MM.1S (cell line): ENCODE measurements at regions not wholly inside any gene's neighbourhood (a gene's known extent, or its start where the extent isn't known, plus 50 kb on each side); places are given as distances from the start of the nearest gene placed in this dataset.

Experiments
- DNase-seq: peaks from one replicate; pipeline ENCODE4 v3.0.0-alpha.2; 2015
- H2AFZ ChIP-seq: fragments of 300-600 bp; sonication (generic); 2 replicates; pipeline ENCODE4 v1.6.0; 2016; ENCODE audit warnings: antibody characterized with exemption, low read length
- H3F3A ChIP-seq: fragments of 300-600 bp; sonication (generic); 2 replicates; pipeline ENCODE4 v1.6.1; 2016; ENCODE audit warnings: mild to moderate bottlenecking, antibody characterized with exemption, low read length, moderate library complexity, mixed read lengths; ENCODE audit not compliant: insufficient read depth
- H3K27ac ChIP-seq: fragments of 300-600 bp; sonication (generic); 2 replicates; pipeline ENCODE4 v1.5.1; 2016; ENCODE audit warnings: mild to moderate bottlenecking, low read length
- H3K27me3 ChIP-seq: fragments of 300-600 bp; sonication (generic); replicated peaks from 2 replicates; pipeline ENCODE4 v1.6.0; 2016; ENCODE audit warnings: low read length; ENCODE audit not compliant: insufficient read depth
- H3K36me3 ChIP-seq: fragments of 300-600 bp; sonication (generic); replicated peaks from 2 replicates; pipeline ENCODE4 v1.6.1; 2016; ENCODE audit warnings: mild to moderate bottlenecking, low read length, mixed read lengths; ENCODE audit not compliant: insufficient read depth
- H3K4me1 ChIP-seq: fragments of 300-600 bp; sonication (generic); 2 replicates; pipeline ENCODE4 v1.6.1; 2016; ENCODE audit warnings: low read length, mixed read lengths
- H3K4me2 ChIP-seq: fragments of 300-600 bp; sonication (generic); 2 replicates; pipeline ENCODE4 v1.6.0; 2016; ENCODE audit warnings: low read depth, low read length
- H3K4me3 ChIP-seq: fragments of 300-600 bp; sonication (generic); 2 replicates; pipeline ENCODE4 v1.5.1; 2016; ENCODE audit warnings: low read length, mixed read lengths
- H3K79me2 ChIP-seq: fragments of 300-600 bp; sonication (generic); 2 replicates; pipeline ENCODE4 v1.6.1; 2016; ENCODE audit warnings: mixed run types, low read length, mixed read lengths
- H3K9ac ChIP-seq: fragments of 300-600 bp; sonication (generic); 2 replicates; pipeline ENCODE4 v1.6.1; 2016; ENCODE audit warnings: low read length, mixed read lengths
- H3K9me2 ChIP-seq: fragments of 300-600 bp; sonication (generic); replicated peaks from 2 replicates; pipeline ENCODE4 v1.6.1; 2016; ENCODE audit warnings: mild to moderate bottlenecking, low read length, mixed read lengths; ENCODE audit not compliant: insufficient read depth
- H3K9me3 ChIP-seq: fragments of 300-600 bp; sonication (generic); replicated peaks from 2 replicates; pipeline ENCODE4 v1.6.1; 2016; ENCODE audit warnings: mild to moderate bottlenecking, low read length, mixed read lengths; ENCODE audit not compliant: insufficient read depth
- H4K20me1 ChIP-seq: fragments of 300-600 bp; sonication (generic); 2 replicates; pipeline ENCODE4 v1.6.1; 2016; ENCODE audit warnings: mild to moderate bottlenecking, low read length, moderate library complexity, mixed read lengths; ENCODE audit not compliant: insufficient read depth
- CTCF ChIP-seq: fragments of 300-600 bp; sonication (generic); IDR thresholded peaks from 2 replicates; pipeline ENCODE4 v1.5.1; 2016; ENCODE audit warnings: antibody characterized with exemption, low read length, mixed read lengths
- EZH2 ChIP-seq: fragments of 300-600 bp; sonication (generic); optimal IDR thresholded peaks from 2 replicates; pipeline ENCODE3; 2017; ENCODE audit warnings: low read depth, mild to moderate bottlenecking, antibody characterized with exemption, low read length, mixed read lengths
- EZH2phosphoT487 ChIP-seq: fragments of 300-600 bp; sonication (generic); IDR thresholded peaks from 2 replicates; pipeline ENCODE4 v1.6.1; 2018; ENCODE audit warnings: antibody characterized with exemption, low read length

DNA sequence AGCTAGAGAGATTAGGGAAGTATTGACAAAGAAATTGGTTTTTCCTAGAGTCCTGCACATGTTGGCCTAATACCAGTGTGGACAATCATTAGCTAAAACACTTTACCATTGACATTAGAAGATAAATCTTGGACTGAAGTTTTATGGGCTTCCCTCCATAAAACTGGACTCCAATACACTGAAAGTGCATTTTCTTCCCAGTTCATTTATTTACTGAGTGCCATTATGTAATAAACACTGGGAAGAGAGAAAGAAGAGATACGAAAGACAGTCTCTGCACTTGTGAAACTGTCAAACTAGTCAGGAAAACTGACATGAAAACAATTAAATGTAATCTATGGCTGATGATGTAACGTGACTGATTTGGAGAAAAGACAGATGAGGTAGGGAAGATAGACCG is 539.3 kb downstream of the ZNF608 start:
- no peaks in the 10 kb centered on the region for H3K27me3 ChIP-seq
- H3K9ac ChIP-seq = no peak overlapping the region
- TF ChIP-seq EZH2phosphoT487 = no peak
- no peak for TF ChIP-seq EZH2
- no peak for TF ChIP-seq CTCF
- DNase-seq = no peak
- H3K9me3 ChIP-seq = no peaks in the 10 kb centered on the region
- H3K9me2 ChIP-seq = no peaks in the 10 kb centered on the region
- no peak overlapping the region for H3K4me3 ChIP-seq
- H3K36me3 ChIP-seq = no peaks in the 10 kb centered on the region
- H3K27ac ChIP-seq = no peak overlapping the region
- H3F3A ChIP-seq = no peaks in the 10 kb centered on the region
- H3K79me2 ChIP-seq = no peaks in the 10 kb centered on the region
- H3K4me1 ChIP-seq = no peaks in the 10 kb centered on the region
- no peak overlapping the region for H3K4me2 ChIP-seq
- H2AFZ ChIP-seq = no peak overlapping the region
- H4K20me1 ChIP-seq = no peaks in the 10 kb centered on the region

DNA sequence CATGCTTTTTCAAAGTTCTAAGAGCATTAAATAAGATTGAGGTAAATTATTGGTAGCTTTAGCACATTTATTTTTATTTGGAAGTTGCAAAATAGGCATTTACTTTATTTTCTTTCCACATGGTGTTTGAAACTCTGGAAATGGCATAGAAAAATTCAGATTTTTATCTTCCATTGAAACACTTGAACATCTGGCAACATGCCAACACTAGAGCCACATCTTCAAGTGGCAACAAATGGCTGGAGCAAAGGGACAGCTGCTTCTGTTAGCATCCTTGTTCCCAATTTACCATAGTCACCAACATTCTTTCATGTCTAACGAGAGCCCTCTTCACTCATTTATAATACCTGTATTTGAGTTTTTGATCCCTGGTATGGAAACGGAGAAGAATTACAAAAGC is 539.9 kb downstream of the ZNF608 start:
- no peak for DNase-seq

GRCh38 chr5:124203303-124203702 is 543.1 kb downstream of the ZNF608 start:
- Histone ChIP-seq H3K79me2 (no peaks in the 10 kb centered on the region), H3K36me3 (no peaks in the 10 kb centered on the region), H3F3A (no peaks in the 10 kb centered on the region), H3K4me1 (no peaks in the 10 kb centered on the region), H3K27ac (no peak overlapping the region), H3K9ac (no peak overlapping the region), H3K4me3 (no peak overlapping the region), H4K20me1 (no peaks in the 10 kb centered on the region), H3K9me2 (no peaks in the 10 kb centered on the region), H3K27me3 (no peaks in the 10 kb centered on the region), H3K9me3 (no peaks in the 10 kb centered on the region), H2AFZ (no peak overlapping the region), H3K4me2 (no peak overlapping the region)
- DNase-seq = no peak
- TF ChIP-seq EZH2phosphoT487 (no peak), CTCF (no peak), EZH2 (no peak)

More for the DNA sequence above, 539.9 kb downstream of the ZNF608 start:
- H3K79me2 ChIP-seq = no peaks in the 10 kb centered on the region
- no peaks in the 10 kb centered on the region for H3K4me1 ChIP-seq
- no peaks in the 10 kb centered on the region for H3F3A ChIP-seq
- no peaks in the 10 kb centered on the region for H3K36me3 ChIP-seq
- H3K27me3 ChIP-seq = no peaks in the 10 kb centered on the region
- H3K9me2 ChIP-seq = no peaks in the 10 kb centered on the region
- no peaks in the 10 kb centered on the region for H3K9me3 ChIP-seq
- H2AFZ ChIP-seq = no peak overlapping the region
- H4K20me1 ChIP-seq = no peaks in the 10 kb centered on the region
- H3K27ac ChIP-seq = no peak overlapping the region
- TF ChIP-seq CTCF (no peak), EZH2 (no peak), EZH2phosphoT487 (no peak)
- no peak overlapping the region for H3K9ac ChIP-seq
- no peak overlapping the region for H3K4me3 ChIP-seq
- H3K4me2 ChIP-seq = no peak overlapping the region

DNA sequence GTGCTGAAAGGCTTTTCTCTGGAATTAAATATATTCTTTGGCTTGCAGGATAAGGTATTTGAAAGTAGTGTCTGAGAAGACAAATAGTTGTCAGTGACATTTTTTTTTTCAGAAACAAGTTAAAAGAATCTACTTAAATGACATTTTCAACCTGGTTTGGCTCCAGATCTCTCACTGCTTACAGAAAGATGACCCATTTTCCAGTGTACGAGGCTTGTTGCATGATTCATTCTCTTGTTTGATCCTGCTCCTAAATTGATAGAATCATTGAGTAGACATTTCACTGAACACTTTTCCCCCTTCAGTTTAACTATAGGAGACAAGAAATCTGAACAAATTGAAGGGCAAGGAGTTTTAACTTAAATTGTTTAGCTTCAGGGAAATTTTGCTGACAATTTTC is 546.1 kb downstream of the ZNF608 start:
- no peak for DNase-seq
- H3K9ac ChIP-seq = no peak overlapping the region
- no peak overlapping the region for H3K27ac ChIP-seq
- no peaks in the 10 kb centered on the region for H3K36me3 ChIP-seq
- H3K27me3 ChIP-seq = no peaks in the 10 kb centered on the region
- no peaks in the 10 kb centered on the region for H3K9me3 ChIP-seq
- no peaks in the 10 kb centered on the region for H3K4me1 ChIP-seq
- no peak overlapping the region for H2AFZ ChIP-seq
- no peaks in the 10 kb centered on the region for H3K9me2 ChIP-seq
- H3K4me3 ChIP-seq = no peak overlapping the region
- no peaks in the 10 kb centered on the region for H3K79me2 ChIP-seq
- TF ChIP-seq EZH2phosphoT487 = no peak
- TF ChIP-seq CTCF = no peak
- TF ChIP-seq EZH2 = no peak
- no peak overlapping the region for H3K4me2 ChIP-seq
- H3F3A ChIP-seq = no peaks in the 10 kb centered on the region
- no peaks in the 10 kb centered on the region for H4K20me1 ChIP-seq
